ENCODE measurements at regions not wholly inside any gene's neighbourhood (a gene's known extent, or its start where the extent isn't known, plus 50 kb on each side); places are given as distances from the start of the nearest gene placed in this dataset.

DNA sequence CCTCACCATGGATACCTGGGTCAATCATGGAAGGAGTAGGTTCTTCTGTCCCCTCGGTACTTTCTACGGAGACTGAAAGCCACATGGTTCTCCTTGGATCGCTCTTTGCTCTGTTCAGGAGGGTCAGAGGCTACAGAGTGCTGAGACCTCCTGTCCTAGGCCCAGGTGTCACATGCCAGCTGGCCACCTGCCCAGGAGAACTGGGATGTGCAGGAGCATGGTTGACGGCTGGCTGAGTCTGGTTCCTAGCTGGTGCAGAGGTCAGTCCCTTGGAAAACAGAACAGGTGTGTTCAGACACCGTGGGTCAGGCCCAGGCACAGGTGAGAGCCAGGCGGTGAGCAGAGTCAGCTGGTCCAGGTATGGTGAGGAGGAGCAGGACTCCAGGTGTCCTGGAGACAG, 416.3 kb downstream of the IRX1 start:
- H3K27ac ChIP-seq: no peak overlapping the region
- no peak for TF ChIP-seq BHLHE40 (IDR thresholded peaks at IDR 0.05; ENCODE audit: low read depth, low read length)
- no peak for TF ChIP-seq HOXA7 (CRISPR knock-in tag; IDR thresholded peaks at IDR 0.05)
- TF ChIP-seq, protein P1, sequence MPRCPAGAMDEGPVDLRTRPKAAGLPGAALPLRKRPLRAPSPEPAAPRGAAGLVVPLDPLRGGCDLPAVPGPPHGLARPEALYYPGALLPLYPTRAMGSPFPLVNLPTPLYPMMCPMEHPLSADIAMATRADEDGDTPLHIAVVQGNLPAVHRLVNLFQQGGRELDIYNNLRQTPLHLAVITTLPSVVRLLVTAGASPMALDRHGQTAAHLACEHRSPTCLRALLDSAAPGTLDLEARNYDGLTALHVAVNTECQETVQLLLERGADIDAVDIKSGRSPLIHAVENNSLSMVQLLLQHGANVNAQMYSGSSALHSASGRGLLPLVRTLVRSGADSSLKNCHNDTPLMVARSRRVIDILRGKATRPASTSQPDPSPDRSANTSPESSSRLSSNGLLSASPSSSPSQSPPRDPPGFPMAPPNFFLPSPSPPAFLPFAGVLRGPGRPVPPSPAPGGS (IDR thresholded peaks at IDR 0.05): no peak
- no peak for TF ChIP-seq RAD21 (conservative IDR thresholded peaks at IDR 0.05 in 1 of 2, IDR thresholded peaks at IDR 0.05 in 1 of 2)
- TF ChIP-seq, protein P2, sequence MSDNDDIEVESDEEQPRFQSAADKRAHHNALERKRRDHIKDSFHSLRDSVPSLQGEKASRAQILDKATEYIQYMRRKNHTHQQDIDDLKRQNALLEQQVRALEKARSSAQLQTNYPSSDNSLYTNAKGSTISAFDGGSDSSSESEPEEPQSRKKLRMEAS (IDR thresholded peaks at IDR 0.05): no peak
- no peak for TF ChIP-seq RARB (CRISPR knock-in tag; IDR thresholded peaks at IDR 0.05)
- TF ChIP-seq RFX5 (IDR thresholded peaks at IDR 0.05): no peak
- no peak for TF ChIP-seq NR3C1 (IDR thresholded peaks at IDR 0.05)
- TF ChIP-seq, protein P3, sequence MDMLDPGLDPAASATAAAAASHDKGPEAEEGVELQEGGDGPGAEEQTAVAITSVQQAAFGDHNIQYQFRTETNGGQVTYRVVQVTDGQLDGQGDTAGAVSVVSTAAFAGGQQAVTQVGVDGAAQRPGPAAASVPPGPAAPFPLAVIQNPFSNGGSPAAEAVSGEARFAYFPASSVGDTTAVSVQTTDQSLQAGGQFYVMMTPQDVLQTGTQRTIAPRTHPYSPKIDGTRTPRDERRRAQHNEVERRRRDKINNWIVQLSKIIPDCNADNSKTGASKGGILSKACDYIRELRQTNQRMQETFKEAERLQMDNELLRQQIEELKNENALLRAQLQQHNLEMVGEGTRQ (IDR thresholded peaks at IDR 0.05): no peak
- no peak for TF ChIP-seq EHMT2 (IDR thresholded peaks at IDR 0.05; ENCODE audit: low read depth)
- TF ChIP-seq MAZ (IDR thresholded peaks at IDR 0.05; ENCODE audit: borderline replicate concordance, low read depth, low read length): no peak
- ChIA-PET POLR2A (no interaction called here), CTCF (no interaction called here)
- DNase-seq (ENCODE audit: low read depth in 1 of 2, low spot score in 1 of 2): no peak
- WGBS (ENCODE audit: missing lambda C conversion rate): 5% methylated on average over 6 of the region's 6 CpGs
- FAIRE-seq: no peak
- no peaks in the 10 kb centered on the region; the same call in 2 of the 3 replicates for H3K9me3 ChIP-seq
- no peaks in the 10 kb centered on the region for H3K4me1 ChIP-seq
- no peak overlapping the region for H3K4me3 ChIP-seq
- H3K4me2 ChIP-seq: no peak overlapping the region
- no peak for ATAC-seq

DNA sequence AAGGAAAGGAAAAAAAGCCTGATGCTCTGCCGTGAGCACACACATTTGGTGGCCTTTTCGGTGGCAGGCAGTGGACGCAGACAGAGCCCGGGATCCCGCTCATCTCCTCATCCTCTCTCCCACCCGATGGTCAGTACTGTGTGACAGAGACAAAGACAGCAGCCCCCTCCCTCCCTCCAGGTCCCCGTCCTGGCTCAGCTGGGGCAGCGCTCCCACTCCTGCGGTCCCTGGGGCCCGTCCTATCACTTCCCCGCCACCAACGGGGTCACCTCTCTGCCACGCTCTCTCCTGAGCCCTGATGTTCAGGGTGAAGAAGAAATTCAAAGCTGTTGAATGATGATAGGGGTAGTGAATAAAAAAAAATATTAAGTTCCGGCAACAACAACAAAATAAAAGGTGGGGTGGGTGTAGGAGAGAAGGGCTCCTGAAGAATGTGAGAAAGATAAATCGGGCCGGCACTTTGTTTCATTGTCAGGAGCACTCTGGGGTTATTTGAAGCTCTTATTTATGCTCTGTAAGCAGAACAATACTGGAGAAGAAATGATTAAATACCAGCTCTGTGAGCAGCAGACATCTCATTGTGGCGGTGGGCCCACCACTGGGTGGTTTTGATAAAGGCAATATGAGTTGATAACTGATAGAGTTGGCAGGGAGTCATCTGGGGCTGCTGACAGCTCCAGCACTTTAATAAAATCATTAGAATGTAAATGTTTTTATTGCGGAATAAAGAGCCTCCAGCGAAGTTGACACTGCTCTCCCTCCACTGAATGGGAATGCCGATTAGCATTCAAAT, 417.7 kb downstream of the IRX1 start:
- WGBS (ENCODE audit: missing lambda C conversion rate): 32% methylated on average over 20 of the region's 20 CpGs
- no peak for FAIRE-seq
- no peak for TF ChIP-seq CEBPB (IDR thresholded peaks at IDR 0.05)
- TF ChIP-seq, protein P2 (IDR thresholded peaks at IDR 0.05): no peak
- TF ChIP-seq ZNF302 (CRISPR knock-in tag; IDR thresholded peaks at IDR 0.05): no peak
- no peak for TF ChIP-seq MYC (IDR thresholded peaks at IDR 0.05; ENCODE audit: borderline replicate concordance, low read length)
- TF ChIP-seq PHF8 (IDR thresholded peaks at IDR 0.05; ENCODE audit: borderline replicate concordance, low read depth): no peak
- no peak for TF ChIP-seq EHF (CRISPR knock-in tag; IDR thresholded peaks at IDR 0.05)
- TF ChIP-seq NPAS2 (CRISPR knock-in tag; IDR thresholded peaks at IDR 0.05; ENCODE audit: borderline replicate concordance): no peak
- no peak for TF ChIP-seq ZFP36 (IDR thresholded peaks at IDR 0.05; ENCODE audit: borderline replicate concordance, partially characterized antibody)
- TF ChIP-seq HOXA7 (CRISPR knock-in tag; IDR thresholded peaks at IDR 0.05): no peak
- H3K4me1 ChIP-seq: no peaks in the 10 kb centered on the region
- H3K27ac ChIP-seq: no peak overlapping the region
- no peak overlapping the region for H3K4me3 ChIP-seq
- H3K4me2 ChIP-seq: no peak overlapping the region
- no peaks in the 10 kb centered on the region; the same call in 2 of the 3 replicates for H3K9me3 ChIP-seq
- no peak for ATAC-seq
- CTCF ChIA-PET: no interaction called here
- POLR2A ChIA-PET: no interaction called here
- no peak for DNase-seq (ENCODE audit: low read depth in 1 of 2, low spot score in 1 of 2)

DNA sequence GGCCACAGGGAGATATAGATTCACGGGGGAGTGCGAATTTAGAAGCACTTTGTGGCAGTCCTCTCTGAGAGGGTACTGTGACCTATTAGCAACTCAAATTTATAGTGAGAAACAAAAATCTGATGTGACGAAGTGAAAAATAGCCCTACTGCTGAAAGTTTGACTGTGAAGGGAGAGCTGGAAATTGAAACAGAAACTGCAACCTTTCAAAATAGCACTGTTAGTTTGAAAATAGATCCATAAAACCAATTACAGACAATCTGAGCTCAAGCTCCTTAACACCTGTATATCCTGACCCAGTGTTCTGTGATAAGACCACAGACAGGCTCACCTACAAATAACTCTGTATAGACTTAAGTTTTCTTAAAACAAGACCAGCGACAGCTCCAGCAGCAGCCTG, 420.1 kb downstream of the IRX1 start:
- DNase-seq (ENCODE audit: low read depth in 1 of 2, low spot score in 1 of 2) (no peak), ATAC-seq (no peak), FAIRE-seq (no peak)
- Histone ChIP-seq H3K4me3 (no peak overlapping the region), H3K4me1 (no peaks in the 10 kb centered on the region), H3K27ac (no peak overlapping the region), H3K9me3 (no peaks in the 10 kb centered on the region), H3K4me2 (no peak overlapping the region)
- ChIA-PET POLR2A (no interaction called here), CTCF (no interaction called here)
- WGBS (ENCODE audit: missing lambda C conversion rate): 5% methylated on average over 4 of the region's 4 CpGs
- TF ChIP-seq RNF2 (IDR thresholded peaks at IDR 0.05; ENCODE audit: borderline replicate concordance, low read depth): no peak
- no peak for TF ChIP-seq PHF8 (IDR thresholded peaks at IDR 0.05; ENCODE audit: borderline replicate concordance, low read depth)
- no peak for TF ChIP-seq HOXA7 (CRISPR knock-in tag; IDR thresholded peaks at IDR 0.05)
- TF ChIP-seq CHD4 (IDR thresholded peaks at IDR 0.05; ENCODE audit: borderline replicate concordance): no peak
- TF ChIP-seq RFX5 (IDR thresholded peaks at IDR 0.05): no peak
- TF ChIP-seq HEYL (CRISPR knock-in tag; IDR thresholded peaks at IDR 0.05): no peak
- TF ChIP-seq, protein P4, sequence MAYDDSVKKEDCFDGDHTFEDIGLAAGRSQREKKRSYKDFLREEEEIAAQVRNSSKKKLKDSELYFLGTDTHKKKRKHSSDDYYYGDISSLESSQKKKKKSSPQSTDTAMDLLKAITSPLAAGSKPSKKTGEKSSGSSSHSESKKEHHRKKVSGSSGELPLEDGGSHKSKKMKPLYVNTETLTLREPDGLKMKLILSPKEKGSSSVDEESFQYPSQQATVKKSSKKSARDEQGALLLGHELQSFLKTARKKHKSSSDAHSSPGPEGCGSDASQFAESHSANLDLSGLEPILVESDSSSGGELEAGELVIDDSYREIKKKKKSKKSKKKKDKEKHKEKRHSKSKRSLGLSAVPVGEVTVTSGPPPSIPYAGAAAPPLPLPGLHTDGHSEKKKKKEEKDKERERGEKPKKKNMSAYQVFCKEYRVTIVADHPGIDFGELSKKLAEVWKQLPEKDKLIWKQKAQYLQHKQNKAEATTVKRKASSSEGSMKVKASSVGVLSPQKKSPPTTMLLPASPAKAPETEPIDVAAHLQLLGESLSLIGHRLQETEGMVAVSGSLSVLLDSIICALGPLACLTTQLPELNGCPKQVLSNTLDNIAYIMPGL (CRISPR knock-in tag; IDR thresholded peaks at IDR 0.05; ENCODE audit: borderline replicate concordance): no peak
- TF ChIP-seq, protein P5, sequence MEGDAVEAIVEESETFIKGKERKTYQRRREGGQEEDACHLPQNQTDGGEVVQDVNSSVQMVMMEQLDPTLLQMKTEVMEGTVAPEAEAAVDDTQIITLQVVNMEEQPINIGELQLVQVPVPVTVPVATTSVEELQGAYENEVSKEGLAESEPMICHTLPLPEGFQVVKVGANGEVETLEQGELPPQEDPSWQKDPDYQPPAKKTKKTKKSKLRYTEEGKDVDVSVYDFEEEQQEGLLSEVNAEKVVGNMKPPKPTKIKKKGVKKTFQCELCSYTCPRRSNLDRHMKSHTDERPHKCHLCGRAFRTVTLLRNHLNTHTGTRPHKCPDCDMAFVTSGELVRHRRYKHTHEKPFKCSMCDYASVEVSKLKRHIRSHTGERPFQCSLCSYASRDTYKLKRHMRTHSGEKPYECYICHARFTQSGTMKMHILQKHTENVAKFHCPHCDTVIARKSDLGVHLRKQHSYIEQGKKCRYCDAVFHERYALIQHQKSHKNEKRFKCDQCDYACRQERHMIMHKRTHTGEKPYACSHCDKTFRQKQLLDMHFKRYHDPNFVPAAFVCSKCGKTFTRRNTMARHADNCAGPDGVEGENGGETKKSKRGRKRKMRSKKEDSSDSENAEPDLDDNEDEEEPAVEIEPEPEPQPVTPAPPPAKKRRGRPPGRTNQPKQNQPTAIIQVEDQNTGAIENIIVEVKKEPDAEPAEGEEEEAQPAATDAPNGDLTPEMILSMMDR (IDR thresholded peaks at IDR 0.05): no peak
- no peak for TF ChIP-seq GATA3 (IDR thresholded peaks at IDR 0.05; ENCODE audit: borderline replicate concordance)
- TF ChIP-seq, protein P6, sequence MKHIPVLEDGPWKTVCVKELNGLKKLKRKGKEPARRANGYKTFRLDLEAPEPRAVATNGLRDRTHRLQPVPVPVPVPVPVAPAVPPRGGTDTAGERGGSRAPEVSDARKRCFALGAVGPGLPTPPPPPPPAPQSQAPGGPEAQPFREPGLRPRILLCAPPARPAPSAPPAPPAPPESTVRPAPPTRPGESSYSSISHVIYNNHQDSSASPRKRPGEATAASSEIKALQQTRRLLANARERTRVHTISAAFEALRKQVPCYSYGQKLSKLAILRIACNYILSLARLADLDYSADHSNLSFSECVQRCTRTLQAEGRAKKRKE (CRISPR knock-in tag; IDR thresholded peaks at IDR 0.05; ENCODE audit: low read depth): no peak
